GM21390 (cell line): ENCODE measurements at regions not wholly inside any gene's neighbourhood (a gene's known extent, or its start where the extent isn't known, plus 50 kb on each side); places are given as distances from the start of the nearest gene placed in this dataset.

ENCODE experiments used
- ATAC-seq: cut with Tn5 transposase; IDR thresholded peaks from one replicate; pipeline ENCODE4 v1.9.1; 2021; ENCODE audit not compliant: unreplicated experiment

DNA sequence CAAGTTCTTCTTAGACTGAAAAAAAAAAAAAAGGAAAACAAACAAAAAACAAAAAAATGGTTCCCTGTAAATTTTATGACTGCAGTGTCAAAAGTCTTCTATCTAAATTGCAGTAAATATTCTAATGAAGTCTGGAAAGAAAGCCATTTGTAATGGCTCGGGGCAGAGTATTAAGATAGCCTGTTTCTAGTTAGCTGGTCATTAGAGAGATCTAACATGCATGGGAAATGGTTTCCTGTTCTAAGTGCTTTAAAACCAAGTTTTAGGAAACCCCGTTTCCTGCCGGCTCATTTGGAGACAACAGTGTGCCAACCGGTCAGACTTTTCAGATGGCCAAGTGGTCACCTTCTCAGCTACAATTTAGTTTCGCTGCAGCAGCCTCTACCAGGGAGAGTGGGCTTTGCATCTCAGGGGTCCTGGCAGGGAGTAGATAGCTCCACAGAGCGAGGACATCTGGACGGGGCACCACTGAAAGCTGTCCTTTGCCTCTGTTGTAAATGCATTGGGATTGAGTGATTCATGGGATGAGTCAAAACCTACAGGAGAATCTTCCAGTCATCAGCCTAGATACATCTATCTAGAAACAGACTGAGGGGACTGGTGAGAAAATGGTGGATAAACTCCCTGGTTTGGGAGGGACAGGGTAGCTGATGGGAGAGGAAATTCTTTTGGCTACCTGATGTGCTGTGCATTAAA, 473.2 kb upstream of the SALL1 start:
- no peak for ATAC-seq

DNA sequence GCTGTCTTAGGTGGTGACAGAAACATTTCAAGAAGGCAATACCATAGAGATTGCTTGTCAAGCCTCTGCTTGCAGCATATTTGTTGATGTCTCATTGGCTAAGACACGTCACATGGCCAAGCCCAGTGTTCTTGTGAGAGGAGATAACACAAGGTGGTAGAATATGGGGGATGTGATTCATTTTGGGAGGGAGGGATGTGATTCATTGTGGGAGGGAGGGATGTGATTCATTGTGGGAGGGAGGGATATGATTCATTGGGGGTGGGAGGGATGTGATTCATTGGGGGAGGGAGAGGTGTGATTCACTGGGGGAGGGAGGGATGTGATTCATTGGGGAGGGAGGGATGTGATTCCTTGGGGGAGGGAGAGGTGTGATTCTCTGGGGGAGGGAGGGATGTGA, 470.5 kb upstream of the SALL1 start:
- ATAC-seq, result no peak

DNA sequence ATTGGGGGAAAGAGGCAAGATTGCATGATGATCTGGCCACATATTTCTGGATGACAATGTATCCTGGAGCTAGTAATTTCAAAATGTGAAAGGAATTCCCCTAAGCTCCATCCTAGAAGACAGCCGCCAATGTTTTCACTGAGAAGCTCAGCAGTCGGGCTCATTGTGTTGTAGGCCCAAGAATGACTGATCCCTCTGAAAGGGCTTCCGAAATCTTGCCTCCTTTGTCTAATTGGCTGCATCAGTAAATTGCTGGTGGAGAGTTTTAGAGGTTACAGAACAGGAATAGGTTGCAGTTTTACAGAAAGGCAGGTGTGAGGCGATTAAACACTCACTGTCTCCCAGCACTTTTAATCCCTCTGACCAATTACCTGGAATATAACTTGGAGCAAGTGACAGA, 464.1 kb upstream of the SALL1 start:
- no peak for ATAC-seq

DNA sequence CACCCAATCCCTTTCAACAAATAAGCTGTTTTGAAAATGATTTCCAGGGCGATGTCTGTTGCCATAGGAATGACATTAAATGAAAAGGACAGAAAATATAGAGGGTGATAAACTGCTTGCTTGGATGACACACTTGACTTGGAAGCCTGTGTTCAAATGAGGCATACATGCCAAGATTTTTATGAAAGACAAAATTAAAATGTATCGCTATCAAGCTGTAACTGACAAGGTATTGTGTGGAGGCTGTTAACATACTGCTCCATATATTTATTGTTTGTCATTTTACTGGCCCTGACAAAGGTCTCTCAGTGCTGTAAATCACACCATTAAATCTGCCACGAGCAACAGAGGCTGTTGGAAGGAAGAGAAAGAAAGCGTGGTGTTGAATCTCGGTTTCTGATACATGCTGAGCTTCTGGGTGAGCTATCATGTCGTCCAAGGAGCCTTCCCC, 456.2 kb upstream of the SALL1 start:
- no peak for ATAC-seq

DNA sequence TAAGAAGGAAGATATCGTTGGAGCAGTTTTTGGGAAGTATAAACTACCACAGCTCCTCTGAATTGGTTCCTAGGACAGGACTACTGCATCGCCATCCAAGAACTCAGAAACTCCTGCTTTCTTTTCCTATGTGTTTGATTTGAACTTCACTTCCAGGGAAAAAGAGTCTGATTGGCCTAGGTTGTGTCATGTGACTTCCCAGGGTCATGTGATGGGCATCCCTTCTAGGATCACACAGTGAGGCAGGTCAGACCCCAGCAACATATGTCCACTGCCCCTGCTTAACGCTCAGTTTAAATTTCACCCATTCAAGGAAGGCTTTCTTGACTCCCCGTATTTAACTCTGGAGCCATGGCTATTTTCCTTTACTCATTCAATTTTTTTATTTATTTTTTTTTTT, 445.2 kb upstream of the SALL1 start:
- no peak for ATAC-seq

DNA sequence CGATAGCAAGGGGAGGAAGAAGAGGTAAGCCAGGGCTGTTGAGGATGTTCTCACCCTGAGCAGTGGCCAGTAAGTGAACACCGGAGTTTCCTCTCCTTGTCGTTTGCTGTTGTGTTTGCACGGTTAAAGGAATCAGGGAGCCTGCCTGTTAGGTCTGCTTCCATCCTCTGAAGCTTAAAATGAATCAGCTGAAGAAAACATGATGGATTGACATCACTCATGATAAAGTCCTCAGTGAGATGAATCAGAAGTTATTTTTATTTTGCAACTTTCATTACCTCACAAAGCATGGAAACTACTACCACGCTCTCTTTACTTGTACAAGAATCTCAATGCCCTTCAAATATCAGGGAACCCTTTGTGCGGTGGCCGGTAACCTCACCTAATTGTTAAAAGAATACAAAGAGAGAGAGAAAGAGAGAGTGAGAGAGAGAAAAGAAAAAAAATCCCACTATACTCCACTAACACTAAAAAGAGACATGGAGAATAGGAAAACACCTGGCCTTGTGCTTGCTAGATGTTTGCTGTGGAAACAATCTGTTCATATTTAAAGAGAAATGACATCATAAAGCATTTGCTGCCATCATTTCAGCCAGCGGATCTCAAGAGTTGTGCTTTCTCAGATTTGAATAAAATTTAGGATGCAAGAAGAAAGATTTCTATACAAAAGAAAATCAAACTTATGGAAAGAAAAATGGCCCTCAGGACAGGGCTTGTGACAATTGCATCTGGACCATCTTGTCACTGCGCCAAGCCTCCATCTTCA, 441.6 kb upstream of the SALL1 start:
- ATAC-seq, result no peak

DNA sequence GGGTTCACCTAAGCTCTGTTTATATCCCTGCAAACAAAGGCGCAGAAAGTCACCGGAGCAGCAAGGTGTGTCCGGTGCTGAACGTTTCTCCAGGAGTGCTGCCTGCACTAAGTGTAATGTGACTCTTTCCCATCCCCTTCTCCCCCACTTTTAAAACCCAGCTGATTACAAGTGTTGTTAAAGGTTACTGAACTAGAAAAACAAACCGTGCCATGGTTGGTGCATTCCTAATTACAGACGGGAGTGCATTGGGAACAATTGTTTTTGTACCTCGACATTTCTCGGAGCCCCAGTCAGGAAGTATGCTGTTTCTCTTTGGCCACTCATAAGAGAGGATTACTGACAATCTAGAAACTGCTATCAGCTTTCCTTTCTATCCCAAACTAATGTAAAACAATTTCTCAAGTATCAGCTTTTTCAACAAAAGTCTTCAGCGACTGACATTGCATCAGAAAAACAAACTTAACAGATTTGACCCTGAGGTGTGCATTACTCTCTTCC, 441.0 kb upstream of the SALL1 start:
- ATAC-seq, result no peak

DNA sequence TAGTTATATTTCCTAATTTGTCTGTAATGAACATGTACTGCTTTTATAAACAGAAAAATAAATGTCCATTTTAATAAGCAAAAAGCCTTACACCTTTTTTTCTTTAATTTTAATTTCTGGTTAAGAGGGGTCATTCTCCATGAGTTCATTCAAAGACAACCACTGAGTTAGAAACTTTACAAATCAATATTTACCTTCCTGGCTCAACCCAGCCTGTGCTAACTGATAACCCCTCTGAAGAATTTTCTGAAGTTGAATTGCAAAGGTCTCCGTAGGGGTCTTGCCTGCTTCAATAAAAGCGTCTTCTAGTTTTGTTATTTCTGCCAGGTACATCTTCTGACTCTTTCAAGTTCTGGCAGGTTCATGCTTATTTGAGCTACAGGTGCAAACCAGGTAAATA, 440.4 kb upstream of the SALL1 start:
- no peak for ATAC-seq

DNA sequence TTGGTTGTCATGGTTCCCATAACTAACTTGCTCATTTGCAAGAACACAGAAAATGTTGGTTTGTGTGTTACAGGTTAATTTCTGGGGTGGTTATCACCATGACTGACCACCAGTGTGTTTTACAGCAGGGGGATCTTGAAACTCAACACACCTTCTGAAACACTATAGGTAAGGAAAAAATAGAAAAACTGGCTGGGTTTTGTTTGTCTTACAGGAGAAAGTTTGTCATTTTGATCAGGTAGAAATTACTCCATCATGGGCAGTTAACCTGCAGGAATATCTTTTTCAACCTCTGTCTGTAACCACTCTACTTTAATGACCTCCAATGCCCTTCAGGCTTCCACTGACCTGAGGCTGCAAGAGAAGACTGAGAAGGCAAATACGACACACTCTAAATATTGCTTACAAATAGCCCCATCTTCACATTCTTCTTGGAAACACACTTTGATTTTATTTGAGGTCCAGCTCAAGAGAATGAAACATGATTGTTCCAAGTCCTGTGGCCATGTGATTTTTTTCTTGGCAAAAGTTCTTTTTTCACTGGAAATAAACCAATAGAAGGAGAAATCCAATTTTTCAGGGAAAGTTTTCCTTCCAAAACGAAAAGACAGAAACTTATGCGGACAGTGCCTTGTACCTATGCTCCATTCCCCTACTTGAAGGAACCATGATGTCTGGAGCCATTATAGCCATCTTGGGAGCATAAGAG, 428.7 kb upstream of the SALL1 start:
- ATAC-seq, result no peak

DNA sequence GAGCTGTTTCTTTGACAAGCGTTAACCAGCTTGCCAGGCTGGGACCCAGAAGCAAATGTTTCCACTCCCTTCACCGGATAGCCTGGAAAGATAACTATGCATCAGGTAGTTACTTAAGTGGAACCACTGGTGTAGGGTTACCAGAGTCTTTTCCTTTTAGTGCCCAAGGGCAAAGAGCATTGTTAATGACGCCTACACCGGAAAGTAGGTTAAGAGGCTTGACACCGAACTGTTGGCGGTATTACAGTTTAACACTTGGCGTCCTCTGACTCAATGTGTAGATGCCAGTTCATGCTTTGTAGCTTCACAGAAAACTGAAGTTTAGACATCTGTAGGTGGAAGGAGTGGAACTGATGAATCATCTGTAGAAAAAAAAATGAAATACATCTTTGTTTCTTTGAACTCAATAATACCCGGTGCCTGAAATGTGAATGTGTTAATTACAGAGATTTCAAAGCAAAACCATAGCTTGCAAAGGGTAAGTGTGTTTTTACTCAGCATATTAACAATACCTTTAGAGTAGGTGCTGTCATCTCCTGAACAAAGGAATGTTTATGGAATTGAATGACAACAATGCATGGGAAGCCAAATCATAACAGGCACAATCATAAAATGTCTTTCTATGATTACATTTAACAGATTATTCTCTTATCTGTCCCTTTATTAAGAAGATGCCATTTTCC, 426.7 kb upstream of the SALL1 start:
- ATAC-seq, result no peak

DNA sequence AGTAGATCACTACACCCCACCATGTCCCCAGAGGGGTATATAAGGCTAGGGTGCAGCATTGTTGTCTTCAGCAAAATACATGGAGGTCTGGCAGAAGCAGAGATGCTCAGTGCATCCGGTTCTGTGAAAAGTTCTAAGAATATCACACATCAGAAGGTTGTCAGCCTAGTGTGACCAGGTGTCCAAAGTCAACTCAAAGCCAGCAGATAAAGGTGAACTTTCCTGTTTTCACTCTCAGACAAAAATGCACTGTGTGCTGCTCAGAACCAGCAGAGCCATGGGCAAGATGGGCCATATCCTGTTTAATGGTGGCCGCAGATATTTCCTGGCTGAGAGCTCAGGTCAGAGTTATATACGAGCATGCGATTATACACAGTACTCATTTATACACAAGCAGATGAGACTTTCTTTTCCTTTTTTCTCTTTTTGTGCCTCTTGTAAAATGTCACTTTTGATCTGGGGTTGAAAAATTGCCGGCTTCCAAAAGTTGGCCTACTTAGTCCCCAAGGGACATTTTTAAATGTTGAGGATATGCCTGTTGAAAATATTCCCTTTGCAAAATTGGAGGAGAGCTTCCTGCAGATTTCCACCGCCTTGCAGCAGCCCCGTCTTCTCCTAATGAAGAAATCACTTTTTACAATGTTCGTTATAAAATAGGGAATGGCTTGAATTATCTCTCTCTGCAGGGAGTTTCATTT, 425.6 kb upstream of the SALL1 start:
- ATAC-seq, result no peak

DNA sequence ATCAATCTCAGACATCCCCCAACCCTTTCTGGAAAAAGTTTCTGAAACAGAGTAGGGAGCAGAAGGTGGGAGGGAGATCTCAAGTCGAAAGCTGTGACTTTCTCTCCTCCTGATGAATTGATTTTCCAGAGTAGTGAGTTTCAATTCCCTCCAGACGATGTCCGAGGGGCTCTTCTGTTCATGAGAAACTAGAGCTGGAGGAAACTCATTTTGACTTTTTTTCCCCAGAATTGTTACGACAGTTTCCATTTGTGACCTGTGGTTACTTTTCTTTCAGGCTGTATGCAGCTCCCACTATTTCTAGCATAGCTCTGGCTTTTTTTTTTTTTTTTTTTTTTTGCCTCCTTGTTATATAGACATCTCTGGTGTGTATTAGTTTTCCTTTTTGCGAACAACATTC, 422.1 kb upstream of the SALL1 start:
- ATAC-seq, result no peak

DNA sequence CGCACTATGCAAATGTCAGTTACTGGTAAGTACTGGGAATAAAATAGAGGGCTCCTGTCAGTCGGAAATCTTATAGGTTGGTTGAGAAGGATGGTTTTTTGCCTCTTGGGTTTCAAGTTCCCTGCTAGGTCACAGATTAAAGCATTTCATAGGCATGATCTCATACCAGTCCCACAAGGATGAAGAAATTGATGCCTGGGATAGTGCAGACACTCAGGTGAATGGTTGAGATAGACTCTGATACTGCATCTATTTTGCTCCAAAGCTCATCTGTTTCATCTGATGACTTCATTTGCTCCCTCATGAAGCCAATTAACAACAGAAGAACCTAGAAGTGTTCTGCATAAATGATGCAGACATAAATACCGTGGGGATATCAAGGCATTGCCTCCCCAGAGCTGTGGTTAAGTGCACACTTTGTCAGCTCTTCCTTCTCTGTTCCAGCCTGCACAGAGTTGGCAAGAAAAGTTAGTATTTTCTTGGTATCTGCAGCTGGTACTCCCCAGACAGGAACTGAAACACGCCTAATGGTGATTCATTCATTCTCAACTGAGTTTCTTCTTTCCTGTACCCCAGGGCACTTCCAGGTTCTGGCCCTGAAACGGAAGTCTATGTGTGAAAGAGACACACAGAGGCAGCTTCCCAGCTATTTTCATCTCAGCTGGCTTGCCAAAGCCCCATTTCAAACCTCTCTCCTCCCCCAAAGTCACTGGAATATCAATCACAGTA, 418.3 kb upstream of the SALL1 start:
- no peak for ATAC-seq

DNA sequence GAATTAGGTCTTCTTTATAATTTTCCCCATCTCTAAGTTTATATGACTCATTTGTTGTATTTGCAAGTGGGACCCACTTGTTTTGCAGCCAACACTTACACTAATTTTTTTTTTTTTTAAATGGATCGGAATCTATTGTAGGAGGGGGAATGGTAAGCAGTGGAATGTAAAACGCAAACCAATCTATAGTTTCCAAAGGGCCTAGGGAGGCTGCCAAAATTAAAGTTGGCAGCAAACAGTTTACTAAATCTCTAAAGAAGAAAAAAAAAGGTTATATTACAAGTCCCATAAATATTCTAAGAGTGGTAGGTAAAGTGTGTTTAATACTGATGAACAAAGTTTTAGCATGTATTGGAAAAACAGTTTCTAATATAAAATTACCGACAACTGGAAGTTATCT, 416.8 kb upstream of the SALL1 start:
- ATAC-seq, result no peak

DNA sequence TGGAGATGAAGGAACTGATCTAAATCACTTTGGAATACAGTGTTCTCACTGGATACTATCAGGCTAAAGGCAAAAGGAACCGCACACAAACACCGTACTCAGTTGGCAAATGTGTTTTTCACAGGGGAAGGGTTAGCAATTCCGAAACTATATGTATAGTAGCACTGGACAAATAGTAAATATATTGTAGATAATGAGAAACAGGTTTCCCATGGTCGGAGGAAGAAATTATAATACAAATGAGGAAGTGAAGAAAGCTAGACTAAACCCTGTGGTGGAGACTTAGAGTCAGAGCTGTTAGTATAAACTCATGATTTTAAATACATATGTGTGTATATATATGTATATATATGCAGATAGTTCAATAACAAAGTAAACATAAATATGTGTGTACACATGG, 414.1 kb upstream of the SALL1 start:
- ATAC-seq, result no peak

DNA sequence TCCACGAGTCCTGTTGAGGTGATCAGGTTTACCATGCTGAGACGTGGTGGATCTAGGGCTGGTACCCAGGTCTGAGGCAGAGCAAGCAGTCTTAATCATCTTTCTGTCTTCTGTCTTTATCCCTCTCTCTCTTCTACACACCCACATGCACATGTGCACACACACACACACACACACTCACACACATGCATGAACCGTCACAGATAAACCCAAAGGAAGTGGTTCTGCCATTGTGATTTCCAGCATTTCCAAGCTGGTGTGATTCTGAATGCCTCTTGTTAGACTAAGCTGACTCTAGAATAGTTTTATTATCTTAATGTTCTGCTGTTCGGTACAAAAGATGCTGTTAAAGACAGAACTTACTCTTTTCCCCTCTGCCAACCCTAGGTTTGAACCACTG, 411.8 kb upstream of the SALL1 start:
- ATAC-seq, result no peak

DNA sequence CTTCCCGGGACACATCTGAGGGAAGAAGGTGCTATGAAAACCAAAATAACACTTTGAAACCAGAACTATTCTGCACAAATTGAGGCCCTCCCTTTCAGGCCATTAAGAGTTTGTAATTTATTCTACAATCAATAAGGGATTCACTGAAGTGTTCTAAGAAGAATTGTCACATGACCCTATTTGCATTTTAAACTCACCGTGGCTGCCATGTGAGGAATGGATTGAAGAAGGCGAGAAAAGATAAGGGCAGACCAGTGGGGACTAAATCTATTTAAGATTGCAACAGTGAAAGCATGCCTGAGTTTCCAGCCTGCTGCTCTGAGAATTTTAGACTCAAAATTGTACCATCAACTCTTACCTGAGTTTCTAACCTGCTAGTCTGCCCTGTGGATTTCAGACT, 408.8 kb upstream of the SALL1 start:
- ATAC-seq, result no peak

DNA sequence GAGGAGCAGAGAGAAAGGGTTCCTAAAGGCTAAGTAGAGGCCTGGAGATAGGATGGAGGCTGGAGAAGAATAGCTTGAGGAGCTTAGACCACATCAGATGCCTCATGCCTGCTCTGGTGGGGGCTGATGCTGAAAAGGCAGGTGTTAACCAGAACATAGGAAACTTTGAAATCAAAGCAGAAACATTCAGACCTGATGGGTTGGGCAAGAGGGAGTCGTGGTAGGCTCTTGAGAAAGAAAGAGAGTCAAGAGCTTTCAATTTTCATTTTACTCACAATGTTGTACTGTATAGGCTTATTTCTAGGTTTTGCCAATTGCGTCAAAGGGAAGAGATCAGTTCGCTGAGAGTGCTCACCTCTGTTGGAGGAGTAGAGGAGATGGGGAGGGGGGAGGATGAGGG, 406.6 kb upstream of the SALL1 start:
- ATAC-seq, result no peak

DNA sequence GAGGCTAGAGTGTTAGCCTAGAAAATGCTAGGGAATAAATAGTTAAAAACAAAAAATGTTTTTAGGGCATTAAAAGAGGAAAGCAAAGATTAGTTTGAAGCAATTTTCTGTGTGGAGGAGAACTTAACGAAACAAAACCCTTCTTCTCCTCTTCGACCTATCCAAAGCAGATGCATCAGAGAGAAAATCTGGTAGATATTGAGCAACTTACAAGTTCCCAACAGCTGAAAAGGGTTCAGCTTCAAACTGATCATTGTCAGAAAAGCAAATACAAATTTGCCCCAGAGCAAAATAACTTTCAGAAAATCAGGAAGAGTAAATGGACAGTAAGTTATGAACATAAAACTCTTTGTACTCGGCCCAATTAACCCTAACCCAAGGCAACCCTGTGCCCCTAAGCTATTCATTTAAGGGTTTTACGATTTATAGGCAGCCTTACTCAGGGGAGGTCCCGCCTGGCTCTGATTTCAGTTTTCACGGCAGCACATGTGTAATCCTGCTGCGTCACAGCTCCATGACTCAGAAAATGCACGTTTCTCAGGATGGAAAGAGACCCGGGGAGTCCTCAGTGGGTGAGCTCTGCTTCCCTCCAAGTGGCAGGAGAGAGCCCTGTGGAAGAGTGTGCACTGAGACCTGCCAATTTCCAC, 405.7 kb upstream of the SALL1 start:
- ATAC-seq, result no peak

DNA sequence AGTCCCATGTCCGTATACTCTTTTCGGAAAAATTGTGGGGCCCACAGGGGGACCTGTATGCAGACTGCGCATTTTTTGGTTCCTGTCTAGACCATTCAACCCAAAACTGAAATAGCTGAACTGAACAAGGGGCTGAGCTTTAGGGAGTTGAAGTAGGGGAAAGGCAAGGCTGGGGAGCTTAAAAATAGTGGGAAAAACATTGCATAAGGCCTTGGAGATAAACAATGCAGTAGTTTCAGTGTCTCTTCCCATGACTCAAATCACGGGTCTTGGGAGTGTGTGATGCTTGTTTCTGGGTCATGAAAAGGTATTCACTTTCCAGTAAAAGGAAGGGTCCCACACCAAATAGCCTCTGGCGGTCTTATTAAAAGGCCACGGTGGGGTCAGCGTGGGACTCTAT, 402.8 kb upstream of the SALL1 start:
- no peak for ATAC-seq
